GM12878 (cell line): ENCODE measurements at regions not wholly inside any gene's neighbourhood (a gene's known extent, or its start where the extent isn't known, plus 50 kb on each side); places are given as distances from the start of the nearest gene placed in this dataset.

ENCODE experiments used
- ATAC-seq: fragments of 200-7000 bp; cut with Tn5 transposase; 3 replicates; pipeline ENCODE4 v1.9.1; 2020; ENCODE audit warnings: mild to moderate bottlenecking, moderate library complexity
- BruUV-seq: library from RNA; stranded (reverse); fragments of 400-500 nt; replicated peaks from 2 replicates; lab custom pipeline; 2021; lab: Mats Ljungman, UMichigan
- CTCF ChIA-PET: fragments of 300-600 bp; sonication (Branson Sonifier 250); formaldehyde crosslinking; extraction: SDS; loops from one replicate; lab custom pipeline; 2021; ENCODE audit warnings: inconsistent platforms; lab: Yijun Ruan, JAX
- POLR2A ChIA-PET: fragments of 350-600 bp; formaldehyde crosslinking; extraction: SDS; loops from one replicate; lab custom pipeline; 2021; ENCODE audit warnings: inconsistent platforms; lab: Charles Lee
- RAD21 ChIA-PET: fragments of 300-600 bp; sonication (Branson Sonifier 250); formaldehyde crosslinking; loops from one replicate; lab custom pipeline; 2023; ENCODE audit warnings: antibody characterized with exemption; ENCODE audit not compliant: unreplicated experiment; lab: Charles Lee
- SMC1A ChIA-PET: fragments of 300-600 bp; sonication (Branson Sonifier 250); formaldehyde crosslinking; loops from one replicate; lab custom pipeline; 2023; ENCODE audit not compliant: unreplicated experiment, uncharacterized antibody; lab: Charles Lee
- DNase-seq: peaks from one replicate; pipeline ENCODE4 v3.0.0-alpha.2; 2011; ENCODE audit warnings: low read depth, low spot score
- FAIRE-seq: peaks from 3 replicates; lab custom pipeline; 2011; peaks lifted over from hg19 to GRCh38; lab: Jason Lieb, UNC
- H2AFZ ChIP-seq: 2 replicates; pipeline ENCODE4 v1.6.0; 2011; ENCODE audit warnings: low read depth, low read length, control low read depth; ENCODE audit not compliant: control insufficient read depth
- H3K27ac ChIP-seq: 2 replicates; pipeline ENCODE4 v1.5.1; 2011; ENCODE audit warnings: control low read depth; ENCODE audit not compliant: control insufficient read depth, insufficient read depth
- H3K27me3 ChIP-seq, 2 experiments: replicated peaks in 1 of 2; 2 replicates each; pipeline versions ENCODE4 v1.6.0 to v1.6.1; 2011; ENCODE audit warnings: low read length in 1 of 2; ENCODE audit not compliant: control insufficient read depth in 2 of 2, insufficient read depth in 2 of 2
- H3K36me3 ChIP-seq, 2 experiments: 2 replicates each; pipeline ENCODE4 v1.5.1; 2011; ENCODE audit warnings: low read length in 1 of 2; ENCODE audit not compliant: control insufficient read depth in 2 of 2, insufficient read depth in 2 of 2
- H3K4me1 ChIP-seq: 2 replicates; pipeline ENCODE4 v1.6.1; 2011; ENCODE audit warnings: mild to moderate bottlenecking, low read length, moderate library complexity, mixed read lengths; ENCODE audit not compliant: control insufficient read depth, insufficient read depth
- H3K4me2 ChIP-seq: 2 replicates; pipeline ENCODE4 v1.6.0; 2011; ENCODE audit warnings: control low read depth; ENCODE audit not compliant: control insufficient read depth, insufficient read depth
- H3K4me3 ChIP-seq: fragments of 200-600 bp; sonication (generic); 2 replicates; pipeline ENCODE4 v1.5.1; 2016
- H3K79me2 ChIP-seq: 2 replicates; pipeline ENCODE4 v1.6.0; 2011; ENCODE audit warnings: low read length; ENCODE audit not compliant: control insufficient read depth, insufficient read depth
- H3K9ac ChIP-seq: 2 replicates; pipeline ENCODE4 v1.8.0; 2011; ENCODE audit warnings: low read length, control low read depth, mixed read lengths; ENCODE audit not compliant: control insufficient read depth, insufficient read depth
- H3K9me3 ChIP-seq: replicated peaks from 3 replicates; pipeline ENCODE4 v1.5.1; 2011; ENCODE audit warnings: mild to moderate bottlenecking, low read length; ENCODE audit not compliant: control insufficient read depth, insufficient read depth
- H4K20me1 ChIP-seq: 2 replicates; pipeline ENCODE4 v1.6.0; 2011; ENCODE audit not compliant: control insufficient read depth, insufficient read depth
- ETV6 ChIP-seq, 2 experiments: fragments of 450-650 bp in 1 of 2; IDR thresholded peaks in 1 of 2; conservative IDR thresholded peaks in 1 of 2; 2 replicates each; pipeline ENCODE4 v1.6.1; 2014; ENCODE audit warnings: antibody characterized with exemption in 1 of 2, borderline replicate concordance in 1 of 2, low read depth in 1 of 2, mild to moderate bottlenecking in 1 of 2, moderate library complexity in 1 of 2
- LARP7 ChIP-seq: fragments of 450-650 bp; IDR thresholded peaks from 2 replicates; pipeline ENCODE4 v1.6.1; 2017; ENCODE audit warnings: mild to moderate bottlenecking
- NFIC ChIP-seq: IDR thresholded peaks from 2 replicates; pipeline ENCODE4 v1.6.1; 2012; ENCODE audit warnings: low read depth, mild to moderate bottlenecking, inconsistent platforms, low read length, moderate library complexity
- RBBP5 ChIP-seq: fragments of 200-600 bp; sonication (generic); conservative IDR thresholded peaks from 2 replicates; pipeline ENCODE4 v1.6.1; 2016
- RCOR1 ChIP-seq: conservative IDR thresholded peaks from 2 replicates; pipeline ENCODE4 v1.6.1; 2012; ENCODE audit warnings: low read depth, low read length, improper control_type of control experiment
- STAT3 ChIP-seq: IDR thresholded peaks from 2 replicates; pipeline ENCODE4 v1.6.1; 2011; ENCODE audit warnings: low read depth, low read length, improper control_type of control experiment
- ZZZ3 ChIP-seq: IDR thresholded peaks from 2 replicates; pipeline ENCODE4 v1.6.1; 2011; ENCODE audit warnings: low read depth; ENCODE audit not compliant: control insufficient read depth, insufficient read length
- in situ Hi-C: fragments of 300-500 bp; cut with MboI; formaldehyde crosslinking; loops from 9 replicates; pipeline ENCODE4 v1.14.3; 2018; ENCODE audit warnings: mixed read lengths
- intact Hi-C: fragments of 100-400 bp; cut with micrococcal nuclease; formaldehyde crosslinking; loops from one replicate; pipeline ENCODE4 v1.14.2; 2022; ENCODE audit not compliant: unreplicated experiment
- TF ChIP-seq, protein P1 (sequence below): fragments of 450-650 bp; IDR thresholded peaks from 2 replicates; pipeline ENCODE4 v1.6.1; 2017; ENCODE audit warnings: antibody characterized with exemption, mild to moderate bottlenecking, moderate library complexity

DNA sequence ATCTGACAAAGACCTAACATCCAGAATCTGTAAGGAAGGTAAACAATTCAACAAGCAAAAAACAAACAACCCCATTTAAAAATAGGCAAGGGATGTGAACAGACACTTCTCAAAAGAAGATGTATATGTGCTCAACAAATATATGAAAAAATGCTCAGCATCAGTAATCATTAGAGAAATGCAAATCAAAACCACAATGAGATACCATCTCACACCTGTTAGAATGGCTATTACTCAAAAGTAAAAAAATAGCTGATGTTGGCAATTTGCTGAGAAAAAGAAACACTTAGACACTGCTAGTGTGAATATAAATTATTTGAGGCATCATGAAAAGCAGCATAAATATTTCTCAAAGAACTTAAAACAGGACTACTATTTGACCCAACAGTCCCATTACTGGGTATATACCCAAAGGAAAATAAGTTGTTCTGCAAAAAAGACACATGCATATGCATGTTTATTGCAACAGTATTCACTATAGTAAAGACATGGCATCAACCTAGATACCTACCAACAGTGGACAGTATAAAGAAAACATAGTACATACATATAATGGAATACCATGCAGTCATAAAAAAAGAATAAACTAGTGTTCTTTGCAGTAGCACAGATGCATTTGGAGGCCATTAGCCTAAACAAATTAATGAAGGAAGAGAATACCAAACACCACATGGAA is 980.1 kb downstream of the KCNMA1 start:
- no peak for DNase-seq
- Histone ChIP-seq H3K4me3 (no peak overlapping the region), H3K4me1 (no peaks in the 10 kb centered on the region), H3K36me3 (no peaks in the 10 kb centered on the region), H4K20me1 (no peaks in the 10 kb centered on the region), H3K9ac (no peak overlapping the region), H3K27me3 (no peaks in the 10 kb centered on the region), H3K27ac (no peak overlapping the region), H3K9me3 (no peaks in the 10 kb centered on the region), H3K79me2 (no peaks in the 10 kb centered on the region), H2AFZ (no peak overlapping the region), H3K4me2 (no peak overlapping the region)
- ATAC-seq, result no peak
- ChIA-PET RAD21 (no interaction called here), POLR2A (no interaction called here), CTCF (no interaction called here), SMC1A (interaction anchor here (0.6 to 1.3 kb wide), 2 partner anchors 11 to 296 kb away, joined by 3 read pairs; no protein-coding TSS in a partner anchor)
- no peak for FAIRE-seq
- no peak for TF ChIP-seq ETV6 (conservative IDR thresholded peaks at IDR 0.05 in 1 of 2, IDR thresholded peaks at IDR 0.05 in 1 of 2; ENCODE audit: borderline replicate concordance in 1 of 2, low read depth in 1 of 2)
- no peak for TF ChIP-seq STAT3
- TF ChIP-seq RBBP5, result no peak
- no peak for TF ChIP-seq ZZZ3
- no peak for TF ChIP-seq NFIC
- no peak for TF ChIP-seq LARP7
- no peak for TF ChIP-seq RCOR1
- TF ChIP-seq, protein P1, sequence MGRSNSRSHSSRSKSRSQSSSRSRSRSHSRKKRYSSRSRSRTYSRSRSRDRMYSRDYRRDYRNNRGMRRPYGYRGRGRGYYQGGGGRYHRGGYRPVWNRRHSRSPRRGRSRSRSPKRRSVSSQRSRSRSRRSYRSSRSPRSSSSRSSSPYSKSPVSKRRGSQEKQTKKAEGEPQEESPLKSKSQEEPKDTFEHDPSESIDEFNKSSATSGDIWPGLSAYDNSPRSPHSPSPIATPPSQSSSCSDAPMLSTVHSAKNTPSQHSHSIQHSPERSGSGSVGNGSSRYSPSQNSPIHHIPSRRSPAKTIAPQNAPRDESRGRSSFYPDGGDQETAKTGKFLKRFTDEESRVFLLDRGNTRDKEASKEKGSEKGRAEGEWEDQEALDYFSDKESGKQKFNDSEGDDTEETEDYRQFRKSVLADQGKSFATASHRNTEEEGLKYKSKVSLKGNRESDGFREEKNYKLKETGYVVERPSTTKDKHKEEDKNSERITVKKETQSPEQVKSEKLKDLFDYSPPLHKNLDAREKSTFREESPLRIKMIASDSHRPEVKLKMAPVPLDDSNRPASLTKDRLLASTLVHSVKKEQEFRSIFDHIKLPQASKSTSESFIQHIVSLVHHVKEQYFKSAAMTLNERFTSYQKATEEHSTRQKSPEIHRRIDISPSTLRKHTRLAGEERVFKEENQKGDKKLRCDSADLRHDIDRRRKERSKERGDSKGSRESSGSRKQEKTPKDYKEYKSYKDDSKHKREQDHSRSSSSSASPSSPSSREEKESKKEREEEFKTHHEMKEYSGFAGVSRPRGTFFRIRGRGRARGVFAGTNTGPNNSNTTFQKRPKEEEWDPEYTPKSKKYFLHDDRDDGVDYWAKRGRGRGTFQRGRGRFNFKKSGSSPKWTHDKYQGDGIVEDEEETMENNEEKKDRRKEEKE, result no peak
- no TSS peak for BruUV-seq
- in situ Hi-C loops, result no loop called here
- intact Hi-C loops, result no loop called here
